ENCODE measurements at regions not wholly inside any gene's neighbourhood (a gene's known extent, or its start where the extent isn't known, plus 50 kb on each side); places are given as distances from the start of the nearest gene placed in this dataset.

- H3K27me3 Mint-ChIP-seq: no peaks in the 10 kb centered on the region
- Histone ChIP-seq H3K36me3 (replicated peaks in 1 of 2; ENCODE audit: control extremely low read depth in 1 of 2, control insufficient read depth in 1 of 2, extremely low read depth in 1 of 2, insufficient read depth in 2 of 2, low read length in 1 of 2) (no peaks in the 10 kb centered on the region), H3K4me1 (ENCODE audit: control insufficient read depth in 2 of 2, insufficient read depth in 2 of 2, low read length in 2 of 2) (no peaks in the 10 kb centered on the region), H3K9me3 (ENCODE audit: control extremely low read depth in 1 of 3, control insufficient read depth in 2 of 3, insufficient read depth in 1 of 3, low read length in 2 of 3) (no peaks in the 10 kb centered on the region), H3K27ac (ENCODE audit: low read length in 2 of 2) (no peak overlapping the region), H3K4me2 (replicated peaks; ENCODE audit: low read depth, low read length, poor library complexity, severe bottlenecking) (no peak overlapping the region), H3K4me3 (ENCODE audit: control extremely low read depth in 1 of 5, extremely low read depth in 1 of 5, insufficient read depth in 1 of 5, low read depth in 2 of 5, low read length in 4 of 5) (no peak overlapping the region), H4K20me1 (ENCODE audit: control insufficient read depth, insufficient read depth, low read length, poor library complexity, severe bottlenecking) (no peaks in the 10 kb centered on the region), H3K27me3 (replicated peaks in 1 of 4; ENCODE audit: control extremely low read depth in 1 of 4, control insufficient read depth in 3 of 4, insufficient read depth in 4 of 4, low read length in 3 of 4) (no peaks in the 10 kb centered on the region), H3K9ac (ENCODE audit: low read length) (no peak overlapping the region), H2AFZ (ENCODE audit: insufficient read depth, low read depth, low read length, poor library complexity, severe bottlenecking) (no peak overlapping the region), H3K79me2 (ENCODE audit: control insufficient read depth, insufficient read depth, low read length) (no peaks in the 10 kb centered on the region)
- ATAC-seq (ENCODE audit: low read depth) (no peak), DNase-seq (no peak)
- TF ChIP-seq EZH2 (IDR thresholded peaks at IDR 0.05; ENCODE audit: borderline replicate concordance, insufficient read depth, low read depth, low read length, poor library complexity, severe bottlenecking) (no peak), CTCF (IDR thresholded peaks at IDR 0.05) (no peak)
- no peak overlapping the region for H3K27ac Mint-ChIP-seq
- intact Hi-C loops (cut with micrococcal nuclease): no loop called here
- H3K4me3 Mint-ChIP-seq: no peak overlapping the region
- CTCF ChIA-PET: no interaction called here
- no peaks in the 10 kb centered on the region for H3K9me3 Mint-ChIP-seq (ENCODE audit: insufficient read depth)
- 88% methylated on average over 26 of the region's 26 CpGs for WGBS (ENCODE audit: insufficient coverage)
- H3K4me1 Mint-ChIP-seq: no peaks in the 10 kb centered on the region
- POLR2A ChIA-PET: no interaction called here
Measured at GRCh38 chr22:49087716-49088601, 739.7 kb downstream of the BRD1 start.

GRCh38 chr22:49087198-49087597 is 740.5 kb downstream of the BRD1 start:
- intact Hi-C loops (cut with micrococcal nuclease): no loop called here
- H3K9me3 ChIP-seq (ENCODE audit: control extremely low read depth in 1 of 3, control insufficient read depth in 2 of 3, insufficient read depth in 1 of 3, low read length in 2 of 3): no peaks in the 10 kb centered on the region
- H3K79me2 ChIP-seq (ENCODE audit: control insufficient read depth, insufficient read depth, low read length): no peaks in the 10 kb centered on the region
- no peaks in the 10 kb centered on the region for H3K9me3 Mint-ChIP-seq (ENCODE audit: insufficient read depth)
- H4K20me1 ChIP-seq (ENCODE audit: control insufficient read depth, insufficient read depth, low read length, poor library complexity, severe bottlenecking): no peaks in the 10 kb centered on the region
- no peaks in the 10 kb centered on the region for H3K27me3 Mint-ChIP-seq
- POLR2A ChIA-PET: no interaction called here
- H3K4me3 Mint-ChIP-seq: no peak overlapping the region
- whole genome bisulfite sequencing (ENCODE audit: insufficient coverage): 82% methylated on average over 9 of the region's 10 CpGs
- H3K4me3 ChIP-seq (ENCODE audit: control extremely low read depth in 1 of 5, extremely low read depth in 1 of 5, insufficient read depth in 1 of 5, low read depth in 2 of 5, low read length in 4 of 5): no peak overlapping the region
- no peak overlapping the region for H3K9ac ChIP-seq (ENCODE audit: low read length)
- TF ChIP-seq CTCF (IDR thresholded peaks at IDR 0.05) (no peak), EZH2 (IDR thresholded peaks at IDR 0.05; ENCODE audit: borderline replicate concordance, insufficient read depth, low read depth, low read length, poor library complexity, severe bottlenecking) (no peak)
- CTCF ChIA-PET: no interaction called here
- H3K4me1 ChIP-seq (ENCODE audit: control insufficient read depth in 2 of 2, insufficient read depth in 2 of 2, low read length in 2 of 2): no peaks in the 10 kb centered on the region
- H3K27me3 ChIP-seq (replicated peaks in 1 of 4; ENCODE audit: control extremely low read depth in 1 of 4, control insufficient read depth in 3 of 4, insufficient read depth in 4 of 4, low read length in 3 of 4): no peaks in the 10 kb centered on the region
- DNase-seq (no peak), ATAC-seq (ENCODE audit: low read depth) (no peak)
- H3K4me1 Mint-ChIP-seq: no peaks in the 10 kb centered on the region
- H3K4me2 ChIP-seq (replicated peaks; ENCODE audit: low read depth, low read length, poor library complexity, severe bottlenecking): no peak overlapping the region
- no peak overlapping the region for H3K27ac ChIP-seq (ENCODE audit: low read length in 2 of 2)
- H3K27ac Mint-ChIP-seq: no peak overlapping the region
- no peaks in the 10 kb centered on the region for H3K36me3 ChIP-seq (replicated peaks in 1 of 2; ENCODE audit: control extremely low read depth in 1 of 2, control insufficient read depth in 1 of 2, extremely low read depth in 1 of 2, insufficient read depth in 2 of 2, low read length in 1 of 2)
- H2AFZ ChIP-seq (ENCODE audit: insufficient read depth, low read depth, low read length, poor library complexity, severe bottlenecking): no peak overlapping the region
